Brain microvascular endothelial cell (primary cell): ENCODE measurements at regions not wholly inside any gene's neighbourhood (a gene's known extent, or its start where the extent isn't known, plus 50 kb on each side); places are given as distances from the start of the nearest gene placed in this dataset.

Source experiments
- DNase-seq: peaks from one replicate; pipeline ENCODE4 v3.0.0-alpha.2; 2020
- H3K27ac ChIP-seq: fragments of 250-450 bp; sonication (Bioruptor Pico); 2 replicates; pipeline ENCODE4 v1.5.1; 2020; ENCODE audit warnings: mild to moderate bottlenecking, moderate library complexity
- H3K27me3 ChIP-seq: fragments of 250-450 bp; sonication (Bioruptor Pico); replicated peaks from 2 replicates; pipeline ENCODE4 v1.5.1; 2020; ENCODE audit warnings: mild to moderate bottlenecking
- H3K36me3 ChIP-seq: fragments of 250-450 bp; sonication (Bioruptor Pico); replicated peaks from 2 replicates; pipeline ENCODE4 v1.5.1; 2020; ENCODE audit warnings: mild to moderate bottlenecking
- H3K4me3 ChIP-seq: 2 replicates; pipeline ENCODE4 v1.5.1; 2011; ENCODE audit warnings: low read depth, mild to moderate bottlenecking, control low read depth, low read length, moderate library complexity
- in situ Hi-C: cut with HindIII; loops from 2 replicates; pipeline ENCODE4 v1.10.0; 2017; ENCODE audit warnings: low sequenced_read_pairs, low pct_ligation_motif_present
- TF ChIP-seq, protein P1 (sequence below): IDR thresholded peaks from 2 replicates; pipeline ENCODE4 v1.5.1; 2011; ENCODE audit warnings: low read depth, mild to moderate bottlenecking, moderate library complexity, low read length, control low read depth, inconsistent platforms; ENCODE audit errors: missing control alignments

DNA sequence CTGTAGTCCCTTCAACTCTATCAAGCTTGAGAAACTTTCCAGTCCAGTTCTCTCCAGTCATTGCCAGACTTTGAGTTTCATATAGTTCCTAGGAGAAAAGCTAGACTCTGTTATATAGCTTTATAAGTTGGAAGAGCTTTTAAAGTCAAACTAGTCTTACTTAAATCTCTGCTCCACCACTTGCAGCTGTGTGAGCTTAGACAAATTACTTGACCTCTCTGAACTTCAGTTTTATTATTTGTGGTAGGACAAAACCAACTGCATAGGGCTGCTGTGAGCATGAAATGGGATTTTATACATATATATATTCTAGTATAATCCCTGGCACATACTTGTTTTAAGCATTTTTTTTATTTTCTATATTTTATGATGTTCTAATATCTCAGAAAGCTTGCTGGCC, 338.7 kb upstream of the NR5A2 start:
- DNase-seq, result no peak
- in situ Hi-C loops, result loop anchor here (25.0 kb wide), 1 partner anchor 349 kb away; the partner anchor contains the start of gene NR5A2
- H3K36me3 ChIP-seq, result no peaks in the 10 kb centered on the region
- H3K27me3 ChIP-seq, result no peaks in the 10 kb centered on the region
- no peak overlapping the region for H3K4me3 ChIP-seq
- TF ChIP-seq, protein P1, sequence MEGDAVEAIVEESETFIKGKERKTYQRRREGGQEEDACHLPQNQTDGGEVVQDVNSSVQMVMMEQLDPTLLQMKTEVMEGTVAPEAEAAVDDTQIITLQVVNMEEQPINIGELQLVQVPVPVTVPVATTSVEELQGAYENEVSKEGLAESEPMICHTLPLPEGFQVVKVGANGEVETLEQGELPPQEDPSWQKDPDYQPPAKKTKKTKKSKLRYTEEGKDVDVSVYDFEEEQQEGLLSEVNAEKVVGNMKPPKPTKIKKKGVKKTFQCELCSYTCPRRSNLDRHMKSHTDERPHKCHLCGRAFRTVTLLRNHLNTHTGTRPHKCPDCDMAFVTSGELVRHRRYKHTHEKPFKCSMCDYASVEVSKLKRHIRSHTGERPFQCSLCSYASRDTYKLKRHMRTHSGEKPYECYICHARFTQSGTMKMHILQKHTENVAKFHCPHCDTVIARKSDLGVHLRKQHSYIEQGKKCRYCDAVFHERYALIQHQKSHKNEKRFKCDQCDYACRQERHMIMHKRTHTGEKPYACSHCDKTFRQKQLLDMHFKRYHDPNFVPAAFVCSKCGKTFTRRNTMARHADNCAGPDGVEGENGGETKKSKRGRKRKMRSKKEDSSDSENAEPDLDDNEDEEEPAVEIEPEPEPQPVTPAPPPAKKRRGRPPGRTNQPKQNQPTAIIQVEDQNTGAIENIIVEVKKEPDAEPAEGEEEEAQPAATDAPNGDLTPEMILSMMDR, result no peak
- no peak overlapping the region for H3K27ac ChIP-seq

DNA sequence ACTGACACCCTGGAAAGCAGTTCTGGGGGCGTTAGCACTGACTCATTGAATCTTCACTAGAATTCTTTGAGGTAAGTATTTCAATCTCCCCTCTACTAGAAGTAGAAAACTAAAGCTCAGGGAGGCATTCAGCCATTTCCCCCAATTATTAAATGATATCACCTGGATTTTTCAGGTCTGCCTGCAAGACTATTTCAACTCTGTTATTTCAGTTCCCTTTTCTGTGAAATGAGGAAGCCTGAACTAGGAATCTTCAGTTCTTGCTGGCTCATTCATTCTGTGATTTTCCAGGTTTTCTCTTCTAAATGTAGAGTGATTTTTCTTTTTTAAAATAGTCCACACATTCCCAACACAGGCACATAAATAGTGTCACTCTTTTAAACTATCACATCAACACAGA, 337.0 kb upstream of the NR5A2 start:
- in situ Hi-C loops, result loop anchor here (25.0 kb wide), 1 partner anchor 347 kb away; the partner anchor contains the start of gene NR5A2
- H3K4me3 ChIP-seq, result no peak overlapping the region
- TF ChIP-seq, protein P1, result no peak
- H3K27ac ChIP-seq, result no peak overlapping the region
- no peaks in the 10 kb centered on the region for H3K27me3 ChIP-seq
- DNase-seq, result no peak
- H3K36me3 ChIP-seq, result no peaks in the 10 kb centered on the region

DNA sequence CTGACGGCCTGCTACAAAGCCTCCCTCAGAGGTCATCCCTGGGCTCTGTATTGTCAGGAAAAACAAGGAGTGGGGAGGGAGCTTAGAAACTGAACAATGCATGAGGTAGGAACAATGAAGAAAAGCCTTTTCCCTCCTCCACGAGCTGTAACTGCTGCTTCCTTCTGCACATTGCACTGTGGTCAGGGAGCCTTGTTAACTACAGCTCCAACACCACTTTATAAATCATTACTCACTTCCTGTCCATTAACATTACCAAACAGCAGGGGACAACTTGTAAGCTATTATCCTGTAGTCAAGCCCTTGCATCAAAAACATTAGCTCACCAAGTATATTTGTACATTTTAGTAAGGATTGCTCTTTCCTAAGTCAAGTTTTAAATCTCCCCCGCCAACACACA, 336.0 kb upstream of the NR5A2 start:
- TF ChIP-seq, protein P1, result no peak
- H3K4me3 ChIP-seq, result no peak overlapping the region
- peak; percentile 45 for DNase-seq
- in situ Hi-C loops, result loop anchor here (25.0 kb wide), 1 partner anchor 346 kb away; the partner anchor contains the start of gene NR5A2
- H3K27ac ChIP-seq, result no peak overlapping the region
- no peaks in the 10 kb centered on the region for H3K27me3 ChIP-seq
- no peaks in the 10 kb centered on the region for H3K36me3 ChIP-seq

DNA sequence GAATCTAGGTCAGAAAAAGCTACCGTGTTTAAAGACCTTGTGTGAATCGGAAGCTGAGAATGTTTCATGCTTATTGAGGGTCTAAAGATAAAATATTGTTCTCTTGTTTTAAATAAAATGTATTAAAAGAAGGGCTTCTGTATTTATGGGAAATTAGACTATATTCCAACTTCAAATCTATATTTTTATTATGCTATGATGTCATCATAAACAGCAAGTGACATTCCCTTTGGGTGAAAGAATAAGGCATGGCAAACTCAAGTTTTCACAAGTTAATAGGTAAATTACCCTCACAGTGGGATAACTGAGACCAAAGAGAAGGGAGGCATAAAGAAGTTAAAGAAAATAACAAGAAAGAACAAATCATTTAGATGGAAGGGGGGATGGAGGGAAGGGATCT, 333.8 kb upstream of the NR5A2 start:
- no peak for DNase-seq
- Histone ChIP-seq H3K36me3 (no peaks in the 10 kb centered on the region), H3K4me3 (no peak overlapping the region), H3K27ac (no peak overlapping the region), H3K27me3 (no peaks in the 10 kb centered on the region)
- in situ Hi-C loops, result loop anchor here (25.0 kb wide), 1 partner anchor 344 kb away; the partner anchor contains the start of gene NR5A2
- TF ChIP-seq, protein P1, result no peak

DNA sequence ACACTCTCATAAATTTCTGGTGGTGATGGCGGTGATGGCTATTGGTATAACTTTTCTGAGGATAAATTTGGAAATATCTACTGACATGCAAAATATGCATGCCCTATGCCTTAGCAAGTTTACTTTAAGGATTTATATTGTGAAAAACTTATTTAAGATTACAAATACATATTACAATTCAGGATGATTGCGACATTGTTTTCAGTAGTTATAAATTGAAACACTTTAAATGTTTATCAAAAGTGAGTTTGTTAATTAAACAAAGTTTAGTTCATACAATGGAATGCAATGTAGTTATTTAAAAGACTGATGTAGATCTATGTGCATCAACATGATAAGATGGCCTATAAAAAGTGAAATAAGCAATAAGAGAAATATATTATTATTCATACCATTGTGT, 331.3 kb upstream of the NR5A2 start:
- Histone ChIP-seq H3K27me3 (no peaks in the 10 kb centered on the region), H3K27ac (no peak overlapping the region), H3K4me3 (no peak overlapping the region), H3K36me3 (no peaks in the 10 kb centered on the region)
- TF ChIP-seq, protein P1, result no peak
- in situ Hi-C loops, result loop anchor here (25.0 kb wide), 1 partner anchor 341 kb away; the partner anchor contains the start of gene NR5A2
- DNase-seq, result no peak

DNA sequence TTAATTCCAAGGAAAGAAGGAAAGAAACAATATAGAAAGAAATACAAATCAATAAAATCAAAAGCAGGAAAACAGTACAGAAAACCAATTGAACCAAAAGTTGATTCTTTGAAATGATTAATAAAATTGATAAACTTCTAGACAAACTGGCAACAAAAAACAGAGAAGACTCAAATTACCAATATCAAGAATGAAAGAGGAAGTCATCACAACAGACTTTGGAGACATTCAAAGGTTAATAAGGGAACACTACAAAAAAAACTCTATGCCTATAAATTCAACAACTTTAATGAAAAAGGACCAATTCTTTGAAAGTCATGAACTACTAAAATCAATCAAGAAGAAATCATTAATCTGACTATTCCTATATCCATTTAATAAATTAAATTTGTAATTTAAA, 329.3 kb upstream of the NR5A2 start:
- DNase-seq, result no peak
- no peaks in the 10 kb centered on the region for H3K36me3 ChIP-seq
- TF ChIP-seq, protein P1, result no peak
- H3K27me3 ChIP-seq, result no peaks in the 10 kb centered on the region
- H3K4me3 ChIP-seq, result no peak overlapping the region
- no peak overlapping the region for H3K27ac ChIP-seq
- in situ Hi-C loops, result loop anchor here (25.0 kb wide), 1 partner anchor 339 kb away; the partner anchor contains the start of gene NR5A2
